ENCODE measurements at regions not wholly inside any gene's neighbourhood (a gene's known extent, or its start where the extent isn't known, plus 50 kb on each side); places are given as distances from the start of the nearest gene placed in this dataset.

GRCh38 chr3:187997946-187998561 lies 155.9 kb upstream of the LPP start:
- TF ChIP-seq POLR2A (IDR thresholded peaks at IDR 0.05): no peak
- TF ChIP-seq, protein P1, sequence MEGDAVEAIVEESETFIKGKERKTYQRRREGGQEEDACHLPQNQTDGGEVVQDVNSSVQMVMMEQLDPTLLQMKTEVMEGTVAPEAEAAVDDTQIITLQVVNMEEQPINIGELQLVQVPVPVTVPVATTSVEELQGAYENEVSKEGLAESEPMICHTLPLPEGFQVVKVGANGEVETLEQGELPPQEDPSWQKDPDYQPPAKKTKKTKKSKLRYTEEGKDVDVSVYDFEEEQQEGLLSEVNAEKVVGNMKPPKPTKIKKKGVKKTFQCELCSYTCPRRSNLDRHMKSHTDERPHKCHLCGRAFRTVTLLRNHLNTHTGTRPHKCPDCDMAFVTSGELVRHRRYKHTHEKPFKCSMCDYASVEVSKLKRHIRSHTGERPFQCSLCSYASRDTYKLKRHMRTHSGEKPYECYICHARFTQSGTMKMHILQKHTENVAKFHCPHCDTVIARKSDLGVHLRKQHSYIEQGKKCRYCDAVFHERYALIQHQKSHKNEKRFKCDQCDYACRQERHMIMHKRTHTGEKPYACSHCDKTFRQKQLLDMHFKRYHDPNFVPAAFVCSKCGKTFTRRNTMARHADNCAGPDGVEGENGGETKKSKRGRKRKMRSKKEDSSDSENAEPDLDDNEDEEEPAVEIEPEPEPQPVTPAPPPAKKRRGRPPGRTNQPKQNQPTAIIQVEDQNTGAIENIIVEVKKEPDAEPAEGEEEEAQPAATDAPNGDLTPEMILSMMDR (IDR thresholded peaks at IDR 0.05): no peak
